Stimulated activated CD4-positive, alpha-beta T cell treated with anti-CD3 and anti-CD28 coated beads, Interleukin-2, amount 100 ng/mL, for 48 hours (primary cell): ENCODE measurements at regions not wholly inside any gene's neighbourhood (a gene's known extent, or its start where the extent isn't known, plus 50 kb on each side); places are given as distances from the start of the nearest gene placed in this dataset.
"Not testable (repeated sequence)": the region's sequence is repeated elsewhere in the genome, so short reads cannot be mapped to it uniquely, and the experiment has no call there.

Experiments used
- DNase-seq, 2 donors: peaks; one replicate each; pipeline ENCODE4 v3.0.0-alpha.2; 2020

- DNase-seq: no peak
Measured at GRCh38 chr4:138347561-138347960, 105.4 kb upstream of the SLC7A11 start.

DNA sequence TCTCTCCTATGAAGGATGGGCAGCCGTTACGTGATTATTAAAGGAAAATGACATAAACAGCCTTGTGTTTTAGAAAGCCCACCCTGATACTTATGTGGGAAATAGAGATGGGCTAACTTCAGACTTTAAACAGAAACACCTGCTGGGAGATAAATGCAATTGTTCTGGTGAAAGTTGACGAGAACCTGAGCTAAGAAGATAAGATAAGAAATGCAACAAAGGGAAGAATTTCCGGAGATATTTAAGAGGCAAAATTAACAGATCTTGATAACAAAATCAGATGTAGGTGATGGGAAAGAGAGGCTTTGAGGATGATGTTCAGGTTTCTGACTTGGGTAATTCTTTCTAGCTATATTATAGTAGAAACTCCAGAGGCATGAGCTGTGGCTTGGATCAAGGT, 102.7 kb upstream of the SLC7A11 start:
- no peak for DNase-seq

DNA sequence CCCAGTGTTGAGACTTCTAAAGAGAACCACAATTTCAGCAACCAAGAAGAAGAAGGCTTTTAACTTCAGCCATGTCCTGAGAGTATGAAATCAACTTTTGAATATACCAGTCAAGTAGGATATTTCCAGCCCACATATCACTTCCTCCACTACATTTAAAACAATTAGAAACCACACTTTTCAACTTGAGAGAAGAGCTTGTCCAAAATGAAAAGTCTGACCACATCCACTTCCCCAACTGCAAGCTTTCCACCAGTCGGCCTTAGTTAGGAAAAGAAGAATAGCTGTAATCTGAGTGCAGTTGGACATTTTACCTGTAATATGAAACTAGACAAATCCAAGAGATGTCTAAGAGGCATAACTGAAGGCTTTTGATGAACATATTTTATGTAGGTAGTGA, 101.9 kb upstream of the SLC7A11 start:
- no peak for DNase-seq

DNA sequence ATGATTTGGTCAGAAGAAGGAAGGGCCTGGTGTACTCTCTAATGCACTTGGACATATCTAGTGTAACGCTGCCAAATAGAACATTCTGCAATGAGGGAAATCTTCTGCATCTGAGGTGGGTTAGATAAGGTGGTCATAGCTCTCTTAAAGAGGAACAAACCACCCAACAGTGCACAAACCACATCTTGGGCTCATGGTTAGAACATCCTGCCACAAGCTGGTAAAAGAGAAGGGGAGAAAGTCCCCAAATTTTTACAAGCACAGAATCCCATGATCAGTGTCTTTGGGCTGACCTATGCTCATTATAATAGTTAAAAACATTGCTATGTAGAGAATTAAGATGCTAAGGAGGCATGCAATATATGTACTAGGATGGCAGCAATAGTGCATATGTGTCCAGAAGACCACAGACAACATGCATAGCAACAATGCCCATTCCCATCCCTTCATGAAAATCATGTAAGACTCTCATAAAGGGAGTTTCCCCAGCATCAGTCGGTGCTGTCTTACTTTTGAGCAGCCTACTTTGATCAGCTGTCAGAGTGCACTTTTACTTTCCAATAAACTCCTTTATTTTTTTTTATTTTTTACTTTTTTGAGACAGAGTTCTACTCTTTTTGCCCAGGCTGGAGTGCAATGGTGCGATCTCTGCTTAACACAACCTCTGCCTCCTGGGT, 99.7 kb upstream of the SLC7A11 start:
- no peak for DNase-seq

DNA sequence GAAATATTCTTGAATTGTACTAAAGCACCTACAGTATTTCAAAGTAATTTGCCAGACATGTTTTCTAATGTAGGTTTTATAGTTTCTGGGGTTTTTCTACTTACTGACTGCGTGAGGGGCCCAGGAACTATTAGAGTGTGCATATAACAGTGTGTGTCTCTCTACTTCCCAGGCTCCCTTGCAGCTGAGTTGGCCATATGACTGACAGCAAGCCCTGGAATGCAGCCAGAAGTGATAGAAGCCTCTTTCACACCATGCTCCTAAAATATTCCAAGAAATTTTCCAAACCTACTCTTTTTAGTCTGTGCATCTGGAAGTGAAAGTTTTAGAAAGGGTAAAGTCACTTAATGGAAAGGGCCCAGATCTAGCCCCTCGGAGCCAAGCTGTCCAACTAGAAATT, 96.7 kb upstream of the SLC7A11 start:
- DNase-seq: no peak

DNA sequence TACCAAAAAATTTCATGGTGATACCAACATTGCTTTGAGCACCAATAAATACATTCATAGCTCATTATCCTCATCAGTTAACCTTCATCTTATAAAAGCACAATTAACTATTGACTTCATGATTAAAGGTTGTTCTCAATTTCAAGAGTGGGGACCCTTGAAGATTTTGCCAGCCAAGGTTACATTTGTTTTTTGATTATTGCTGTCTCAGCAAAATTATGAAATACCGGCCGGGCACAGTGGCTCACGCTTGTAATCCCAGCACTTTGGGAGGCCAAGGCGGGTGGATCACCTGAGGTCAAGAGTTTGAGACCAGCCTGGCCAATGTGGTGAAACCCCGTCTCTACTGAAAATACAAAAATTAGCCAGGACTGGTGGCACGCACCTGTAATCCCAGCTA, 96.1 kb upstream of the SLC7A11 start:
- not testable (repeated sequence) for DNase-seq

DNA sequence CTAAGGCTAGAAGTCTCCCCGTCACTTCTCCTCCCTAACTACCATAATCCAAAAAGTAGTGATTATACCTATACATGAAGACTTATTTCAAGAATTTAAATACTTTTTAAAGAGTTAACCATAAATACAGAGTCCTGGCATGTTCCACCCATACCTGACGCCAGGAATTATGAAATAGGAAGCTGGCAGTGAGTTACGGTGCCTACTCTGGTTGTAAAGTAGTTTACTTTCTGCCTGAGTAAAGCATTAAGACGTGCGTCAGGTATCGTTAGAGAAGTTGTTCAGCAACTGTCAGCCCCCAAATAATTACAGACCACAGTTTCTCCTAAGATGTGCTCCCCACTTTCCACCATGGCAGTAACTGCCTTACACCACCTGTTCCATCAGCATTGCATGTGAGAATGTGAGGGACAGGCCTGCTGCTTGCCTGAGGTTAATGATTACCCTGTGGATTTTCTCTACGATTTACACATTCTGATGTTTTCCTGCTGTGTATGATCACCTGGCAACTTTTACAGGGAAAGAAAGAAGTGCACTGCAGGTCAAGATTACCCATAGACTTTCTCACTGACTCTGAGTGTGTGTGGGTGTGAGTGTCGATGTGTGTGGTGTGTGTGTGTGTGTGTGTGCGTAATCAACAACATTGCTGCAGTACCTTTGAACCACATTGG, 92.3 kb upstream of the SLC7A11 start:
- no peak for DNase-seq

- not testable (repeated sequence) for DNase-seq
Measured at GRCh38 chr4:138332415-138332814, 90.3 kb upstream of the SLC7A11 start.

GRCh38 chr4:138330531-138330930, 88.4 kb upstream of the SLC7A11 start:
- DNase-seq: no peak

DNA sequence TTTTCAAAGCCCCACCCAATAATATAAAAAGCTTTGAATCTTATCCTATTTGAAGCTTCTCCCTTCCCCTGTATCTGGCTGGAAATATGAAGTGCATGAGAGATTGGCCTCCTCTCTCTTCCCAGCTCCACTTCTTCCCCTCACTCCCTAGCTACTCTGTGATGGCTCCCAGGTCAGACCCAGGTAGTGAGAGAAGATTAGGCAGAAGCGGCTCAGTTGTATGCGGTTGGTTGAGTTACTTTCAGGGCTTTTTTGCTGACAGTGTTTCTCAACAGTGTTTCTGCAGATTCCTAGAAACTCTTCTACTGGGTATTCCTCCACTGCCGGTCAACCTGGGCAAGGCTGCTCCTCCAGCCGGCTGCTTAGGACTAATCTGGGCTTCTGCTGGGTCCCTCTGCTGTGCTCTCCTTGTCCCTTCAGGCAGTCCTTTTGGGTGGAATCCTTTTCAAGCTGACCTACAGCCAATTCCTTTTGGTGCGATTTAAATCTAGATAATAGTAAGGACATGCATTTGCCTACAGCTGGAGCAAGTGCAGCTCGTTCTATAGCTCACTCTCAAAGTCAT, 87.4 kb upstream of the SLC7A11 start:
- DNase-seq: no peak

DNA sequence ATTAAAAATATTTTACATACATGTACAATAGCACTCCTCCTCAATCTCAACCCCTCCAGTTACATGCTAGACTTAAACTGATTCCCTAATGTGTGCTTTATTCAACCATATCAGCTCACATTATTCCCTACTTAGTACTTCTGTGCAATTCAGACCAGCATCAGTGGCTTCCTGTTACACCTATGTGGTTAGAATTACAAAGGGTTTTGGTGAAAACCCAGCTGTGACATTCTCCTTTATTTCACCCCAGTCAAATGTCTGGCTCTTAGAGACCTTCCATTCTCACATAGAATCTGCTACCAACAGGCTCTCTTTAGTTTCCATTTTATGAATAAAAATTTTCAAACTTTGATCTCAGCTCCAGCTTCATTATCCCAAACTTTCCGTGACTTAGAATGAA, 85.2 kb upstream of the SLC7A11 start:
- DNase-seq: no peak

GRCh38 chr4:138320831-138321230, 78.7 kb upstream of the SLC7A11 start:
- DNase-seq: no peak

DNA sequence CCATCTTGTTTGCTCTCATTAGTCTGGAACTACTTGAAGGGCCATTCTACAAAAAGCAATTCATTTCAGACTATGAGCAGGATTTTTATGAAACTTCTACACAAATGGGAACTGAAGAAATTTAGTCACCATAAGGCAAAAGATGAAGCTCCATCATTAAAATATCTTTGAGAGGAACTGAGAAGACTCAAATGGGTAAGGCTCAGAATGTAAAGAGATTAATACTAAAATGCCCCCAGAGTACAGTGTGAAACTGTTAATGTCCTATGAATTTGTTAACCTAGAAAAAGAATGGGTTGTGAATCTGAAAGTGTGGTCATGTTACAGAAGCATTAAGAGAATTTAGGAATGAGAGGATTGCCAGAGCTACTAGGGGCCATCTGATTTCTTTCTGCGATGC, 77.9 kb upstream of the SLC7A11 start:
- DNase-seq: no peak

- no peak for DNase-seq
Measured at GRCh38 chr4:138317175-138317748, 75.1 kb upstream of the SLC7A11 start.

DNA sequence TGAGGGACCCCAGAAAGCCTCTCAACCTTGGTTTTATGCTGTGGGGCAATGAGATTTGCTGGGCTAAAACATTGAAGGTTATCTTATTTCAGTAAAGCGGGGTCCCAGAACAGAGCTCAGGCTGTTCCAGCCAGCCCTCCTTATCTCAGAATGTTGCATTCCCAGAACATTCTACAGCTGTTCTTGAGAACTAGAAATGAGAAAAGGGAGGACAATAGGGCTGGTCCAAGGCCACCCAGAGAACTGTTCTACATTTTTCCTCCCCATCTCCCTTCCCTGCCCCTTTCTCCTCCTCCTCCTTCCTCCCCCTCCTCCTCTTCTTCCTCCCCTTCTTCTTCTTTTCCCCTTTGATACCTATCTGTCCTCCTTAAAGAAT, 70.4 kb upstream of the SLC7A11 start:
- DNase-seq: no peak

GRCh38 chr4:138311771-138312535, 69.8 kb upstream of the SLC7A11 start:
- DNase-seq: no peak

DNA sequence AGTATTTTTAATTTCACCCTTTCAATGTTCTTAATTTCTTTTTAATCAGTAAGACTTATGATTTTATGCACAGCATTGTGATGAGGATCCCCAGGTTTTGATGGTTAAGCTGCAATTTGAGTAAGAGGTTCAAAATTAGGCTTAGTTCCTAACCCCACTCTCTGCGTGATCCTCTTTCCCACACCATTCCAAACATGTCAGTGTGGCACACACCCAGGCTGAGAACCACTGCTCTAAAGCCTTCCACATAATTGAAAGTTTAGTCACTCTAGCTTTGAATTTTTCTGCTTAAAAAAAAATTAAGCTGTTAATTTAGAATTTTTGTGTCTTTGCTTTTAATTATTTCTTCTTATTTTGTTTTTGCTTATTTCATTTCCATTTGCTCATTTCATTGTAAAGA, 68.8 kb upstream of the SLC7A11 start:
- DNase-seq: no peak

GRCh38 chr4:138310498-138310897, 68.3 kb upstream of the SLC7A11 start:
- DNase-seq: no peak

- no peak for DNase-seq
Measured at GRCh38 chr4:138308356-138308755, 66.2 kb upstream of the SLC7A11 start.

DNA sequence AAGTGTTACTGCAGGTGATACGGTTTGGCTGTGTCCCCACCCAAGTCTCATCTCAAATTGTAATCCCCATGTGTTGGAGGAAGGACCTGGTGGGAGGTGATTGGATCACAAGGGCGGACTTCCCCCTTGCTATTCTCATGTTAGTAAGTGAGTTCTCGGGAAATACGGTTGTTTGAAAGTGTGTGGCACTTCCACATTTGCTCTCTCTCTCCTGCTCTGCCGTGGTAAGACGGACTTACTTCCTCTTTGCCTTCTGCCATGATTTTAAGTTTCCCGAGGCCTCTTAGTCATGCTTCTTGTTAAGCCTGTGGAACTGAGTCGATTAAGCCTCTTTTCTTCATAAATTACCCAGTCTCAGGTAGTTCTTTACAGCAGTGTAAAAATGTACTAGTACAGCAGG, 65.2 kb upstream of the SLC7A11 start:
- DNase-seq: no peak

GRCh38 chr4:138305050-138305449, 62.9 kb upstream of the SLC7A11 start:
- no peak for DNase-seq

DNA sequence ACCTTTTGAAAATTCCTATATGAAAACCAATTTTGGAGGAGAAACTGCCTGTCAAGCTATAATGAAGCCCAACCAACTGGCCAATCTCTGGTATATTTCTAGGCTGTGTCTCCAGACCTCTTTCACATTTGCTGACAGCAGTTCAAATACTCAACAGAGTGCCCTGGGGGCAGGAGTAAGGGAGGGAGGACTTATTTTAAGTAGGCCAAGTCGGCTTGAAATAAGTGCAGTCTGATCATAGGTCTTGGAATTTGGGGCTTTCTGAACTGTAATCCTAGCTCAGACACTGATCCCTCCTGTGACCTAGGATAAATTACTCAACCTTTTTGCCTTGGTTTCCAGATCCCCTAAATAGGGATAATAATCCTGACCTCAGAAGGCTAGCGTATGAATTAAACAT, 59.4 kb upstream of the SLC7A11 start:
- no peak for DNase-seq

DNA sequence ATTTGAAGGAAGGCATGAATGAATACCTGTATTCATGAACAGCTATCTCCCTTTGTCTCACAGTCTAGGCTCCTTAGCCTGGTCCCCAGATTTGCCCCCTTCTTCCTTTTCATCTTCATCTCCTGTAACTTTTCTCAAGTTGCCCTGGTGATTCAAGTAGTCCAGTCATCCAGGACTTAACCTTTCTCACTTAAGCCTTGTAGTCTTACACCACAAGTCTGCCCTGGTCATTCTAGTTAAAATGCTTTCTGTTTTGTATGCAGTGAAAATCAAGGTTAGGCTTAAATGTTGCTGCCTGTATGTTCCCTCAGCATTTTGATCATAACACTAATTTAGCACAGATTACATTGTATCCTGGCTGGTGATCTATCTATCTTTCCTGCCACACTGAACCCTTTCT, 58.5 kb upstream of the SLC7A11 start:
- DNase-seq: no peak

GRCh38 chr4:138299881-138300280, 57.7 kb upstream of the SLC7A11 start:
- no peak for DNase-seq
